Esophagus muscularis mucosa (tissue), 4 donors: ENCODE measurements at regions not wholly inside any gene's neighbourhood (a gene's known extent, or its start where the extent isn't known, plus 50 kb on each side); places are given as distances from the start of the nearest gene placed in this dataset.
"Not testable (repeated sequence)": the region's sequence is repeated elsewhere in the genome, so short reads cannot be mapped to it uniquely, and the experiment has no call there.

ENCODE experiments used
- DNase-seq: peaks from one replicate; pipeline ENCODE4 v3.0.0-alpha.2; 2017; ENCODE audit errors: extremely low spot score
- H3K27ac ChIP-seq, 4 donors: fragments of 200-600 bp; sonication (generic); replicated peaks in 1 of 4; 1 replicate in 3 of 4; 2 replicates in 1 of 4; pipeline ENCODE4 v1.5.1; 2016 to 2019; ENCODE audit warnings: mild to moderate bottlenecking in 1 of 4
- H3K27me3 ChIP-seq, 4 donors: fragments of 200-600 bp; sonication (generic); one replicate each; pipeline versions ENCODE4 v1.5.1 to v1.6.0; 2016 to 2019
- H3K36me3 ChIP-seq, 4 donors: fragments of 200-600 bp; sonication (generic); one replicate each; pipeline ENCODE4 v1.5.1; 2016 to 2019
- H3K4me1 ChIP-seq, 4 donors: fragments of 200-600 bp; sonication (generic); one replicate each; pipeline ENCODE4 v1.5.1; 2016 to 2019
- H3K4me3 ChIP-seq, 4 donors: fragments of 200-600 bp; sonication (generic); 1 replicate in 2 of 4; 2 replicates in 2 of 4; pipeline ENCODE4 v1.5.1; 2016 to 2019; ENCODE audit warnings: mild to moderate bottlenecking in 4 of 4, moderate library complexity in 1 of 4
- H3K9me3 ChIP-seq, 4 donors: fragments of 200-600 bp; sonication (generic); 1 replicate in 3 of 4; 2 replicates in 1 of 4; pipeline ENCODE4 v1.5.1; 2016 to 2019
- CTCF ChIP-seq, 3 experiments: fragments of 200-600 bp in 2 of 3; fragments of 450-650 bp in 1 of 3; sonication (generic) in 2 of 3; IDR thresholded peaks; one replicate each; pipeline ENCODE4 v1.5.1; 2017 to 2019; ENCODE audit warnings: antibody characterized with exemption in 3 of 3, mild to moderate bottlenecking in 2 of 3, moderate library complexity in 1 of 3
- EP300 ChIP-seq: sonication (generic); formaldehyde crosslinking; IDR thresholded peaks from one replicate; pipeline ENCODE4 v1.6.1; 2017; ENCODE audit warnings: antibody characterized with exemption
- POLR2A ChIP-seq: fragments of 450-650 bp; IDR thresholded peaks from one replicate; pipeline ENCODE4 v1.6.1; 2017; ENCODE audit warnings: antibody characterized with exemption, moderate library complexity, mild to moderate bottlenecking, low read depth
- POLR2AphosphoS5 ChIP-seq, 2 donors: sonication (generic); formaldehyde crosslinking; IDR thresholded peaks; one replicate each; pipeline ENCODE4 v1.6.1; 2017; ENCODE audit warnings: antibody characterized with exemption in 2 of 2
- WGBS: methylation state at CpG from one replicate; pipeline ENCODE4 v1.1.5; 2018; 5-methylcytosine and 5-hydroxymethylcytosine counted together
- intact Hi-C: fragments of 100-400 bp; cut with DNase I; formaldehyde crosslinking; loops from one replicate; pipeline ENCODE4 v1.15.1; 2023

DNA sequence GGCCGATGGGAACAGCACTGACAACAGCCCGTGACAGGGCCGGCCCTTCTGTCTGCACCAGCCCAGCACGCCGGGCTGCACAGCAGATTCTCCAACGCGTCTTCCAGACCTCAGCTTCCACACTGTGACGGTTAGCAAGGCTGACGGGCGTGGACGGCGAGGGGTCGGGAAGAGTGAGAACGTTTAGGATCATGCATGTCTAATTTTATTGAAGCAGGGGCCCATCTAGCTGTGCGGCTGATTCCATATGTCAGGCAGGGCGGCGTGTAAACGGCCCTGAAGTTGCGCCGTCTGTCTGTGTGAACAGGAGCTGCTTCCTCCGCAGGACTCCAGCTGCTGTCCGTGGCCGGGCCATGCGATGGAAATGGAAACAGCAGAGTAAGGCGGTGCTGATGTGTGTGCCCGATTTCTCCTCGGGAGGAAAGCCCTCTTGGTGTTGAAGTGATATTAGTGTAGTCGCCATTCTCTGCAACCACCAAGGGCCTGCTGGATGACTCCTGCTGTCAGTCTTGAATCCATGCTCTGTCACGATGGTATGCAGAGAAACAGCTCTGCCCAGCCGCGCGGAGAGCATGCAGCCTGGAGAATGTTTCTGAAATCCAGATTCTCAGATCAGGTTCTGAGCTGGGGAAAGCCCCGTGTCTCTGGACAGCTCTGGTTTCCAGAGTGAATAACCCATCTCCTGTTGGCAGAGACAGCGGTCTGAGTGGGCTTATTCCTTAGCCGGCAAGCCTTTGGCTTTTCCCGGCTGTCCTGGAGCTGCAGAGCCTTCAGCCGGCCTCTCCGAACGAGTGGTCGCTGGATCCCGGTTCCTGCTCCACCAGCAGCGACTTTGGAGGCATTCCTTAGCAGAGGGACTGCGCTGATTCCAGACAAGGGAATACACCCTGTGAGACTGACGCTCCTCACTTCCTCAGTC, 158.1 kb upstream of the UBE3A start:
- Histone ChIP-seq H3K9me3 (no peaks in the 10 kb centered on the region), H3K36me3 (no peaks in the 10 kb centered on the region), H3K27ac (peak overlapping the region in 1 of 4 donors; percentile 42), H3K4me3 (peak overlapping the region in 2 of 4 donors; percentile 6 to 12), H3K27me3 (no peaks in the 10 kb centered on the region), H3K4me1 (no peaks in the 10 kb centered on the region)
- intact Hi-C loops = no loop called here
- TF ChIP-seq CTCF (IDR thresholded peaks at IDR 0.05) (no peak), EP300 (no peak), POLR2A (no peak), POLR2AphosphoS5 (IDR thresholded peaks at IDR 0.05) (no peak)
- DNase-seq = no peak
- WGBS = 82% methylated on average over 33 of the region's 44 CpGs

GRCh38 chr15:25587616-25588340, 149.0 kb upstream of the UBE3A start:
- intact Hi-C loops = no loop called here
- peaks cover 0 to 9% (median 0%) of the 10 kb centered on the region in 4 donors for H3K4me1 ChIP-seq

DNA sequence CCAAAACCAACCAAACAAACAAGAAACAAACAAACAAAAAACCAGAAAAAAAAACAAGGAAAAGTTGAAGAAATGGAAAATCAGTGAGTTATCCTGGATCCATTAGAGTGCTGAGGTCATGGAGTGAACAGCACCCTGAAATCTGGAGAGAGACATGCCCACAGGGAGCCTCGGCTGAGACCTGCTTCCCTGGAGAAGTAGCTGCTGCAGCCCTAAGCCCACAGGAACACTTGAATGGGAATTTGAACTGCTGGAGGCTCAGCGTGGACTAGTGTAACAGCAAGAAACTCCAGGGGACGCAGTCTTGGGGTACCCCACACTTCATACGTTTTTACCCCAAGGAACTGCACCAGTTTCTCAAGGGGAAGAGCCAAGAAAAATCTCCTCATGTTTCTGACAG, 144.1 kb upstream of the UBE3A start:
- no peak overlapping the region for H3K27ac ChIP-seq
- peaks cover 0 to 6% (median 0%) of the 10 kb centered on the region in 4 donors for H3K9me3 ChIP-seq
- no peak for DNase-seq
- intact Hi-C loops = no loop called here
- 50% methylated on average over 3 of the region's 4 CpGs for WGBS
- H3K4me3 ChIP-seq = no peak overlapping the region
- H3K4me1 ChIP-seq = peaks cover 0 to 10% (median 0%) of the 10 kb centered on the region in 4 donors
- TF ChIP-seq POLR2AphosphoS5 (IDR thresholded peaks at IDR 0.05) (no peak), POLR2A (no peak), EP300 (no peak)
- no peaks in the 10 kb centered on the region for H3K36me3 ChIP-seq
- no peaks in the 10 kb centered on the region for H3K27me3 ChIP-seq

More at GRCh38 chr15:25587616-25588340, 149.0 kb upstream of the UBE3A start:
- WGBS = 84% methylated on average over 7 of the region's 7 CpGs
- Histone ChIP-seq H3K9me3 (peaks cover 0 to 6% (median 0%) of the 10 kb centered on the region in 4 donors), H3K27ac (no peak overlapping the region), H3K27me3 (no peaks in the 10 kb centered on the region), H3K4me3 (no peak overlapping the region), H3K36me3 (no peaks in the 10 kb centered on the region)
- DNase-seq = no peak
- no peak for TF ChIP-seq CTCF (IDR thresholded peaks at IDR 0.05)
- no peak for TF ChIP-seq EP300
- no peak for TF ChIP-seq POLR2AphosphoS5 (IDR thresholded peaks at IDR 0.05)
- TF ChIP-seq POLR2A = no peak

DNA sequence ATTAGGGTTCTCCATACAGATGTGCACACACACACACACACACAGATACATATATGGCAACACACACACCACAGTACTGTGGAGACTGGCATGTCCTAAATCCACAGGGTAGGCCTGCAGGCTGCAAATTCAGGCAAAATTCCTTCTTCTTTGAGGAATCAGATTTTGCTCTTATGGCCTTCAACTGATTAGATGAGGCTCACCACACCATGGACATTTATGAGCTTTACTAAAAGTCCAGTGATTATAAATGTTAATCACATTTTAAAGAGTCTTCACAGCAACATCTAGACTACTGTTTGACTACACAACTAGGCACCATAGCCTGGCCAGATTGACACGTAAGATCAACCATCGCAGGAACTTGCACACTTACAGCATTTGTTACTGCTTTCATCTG, 140.3 kb upstream of the UBE3A start:
- peaks cover 0 to 10% (median 0%) of the 10 kb centered on the region in 4 donors for H3K4me1 ChIP-seq
- H3K9me3 ChIP-seq = no peaks in the 10 kb centered on the region
- intact Hi-C loops = no loop called here
- no peak overlapping the region for H3K4me3 ChIP-seq
- DNase-seq = no peak
- no peaks in the 10 kb centered on the region for H3K27me3 ChIP-seq
- no peaks in the 10 kb centered on the region for H3K36me3 ChIP-seq
- TF ChIP-seq EP300 = no peak
- no peak for TF ChIP-seq POLR2A
- no peak overlapping the region for H3K27ac ChIP-seq
- WGBS = 97% methylated on average over 2 of the region's 2 CpGs

GRCh38 chr15:25572191-25572590, 133.4 kb upstream of the UBE3A start:
- no peaks in the 10 kb centered on the region for H3K9me3 ChIP-seq
- no peaks in the 10 kb centered on the region for H3K27me3 ChIP-seq
- no peak for DNase-seq
- no peak overlapping the region for H3K27ac ChIP-seq
- peaks cover 15 to 51% (median 36%) of the 10 kb centered on the region in 4 donors for H3K4me1 ChIP-seq
- intact Hi-C loops = no loop called here
- WGBS = 22% methylated on average over 4 of the region's 4 CpGs
- TF ChIP-seq POLR2A (no peak), EP300 (no peak)
- no peak overlapping the region for H3K4me3 ChIP-seq
- no peaks in the 10 kb centered on the region for H3K36me3 ChIP-seq

DNA sequence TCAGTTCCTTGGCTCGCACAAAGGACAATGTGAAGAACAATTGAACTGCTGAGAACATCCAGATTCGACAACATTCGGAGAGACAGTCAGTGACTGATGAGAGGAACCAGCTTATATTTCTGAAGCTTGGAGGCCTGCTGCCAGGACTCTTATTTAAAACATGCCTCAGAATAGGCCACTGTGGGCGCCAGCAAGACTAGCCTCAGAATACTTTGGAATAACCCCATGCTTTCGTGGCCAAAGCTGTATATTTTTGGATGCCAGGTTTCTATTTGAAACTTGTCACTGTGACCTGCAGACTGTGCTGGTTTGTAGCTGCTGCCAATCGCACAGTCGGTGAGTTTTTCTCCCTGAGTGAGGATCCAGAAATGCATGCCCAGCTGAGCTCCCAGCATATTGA, 129.9 kb upstream of the UBE3A start:
- H3K27ac ChIP-seq = peak overlapping the region; percentile 74 to 78 (median 78)
- DNase-seq = no peak
- no peaks in the 10 kb centered on the region for H3K9me3 ChIP-seq
- WGBS = 31% methylated on average over 7 of the region's 7 CpGs
- no peaks in the 10 kb centered on the region for H3K27me3 ChIP-seq
- TF ChIP-seq EP300 (no peak), POLR2A (no peak), CTCF (IDR thresholded peaks at IDR 0.05) (no peak), POLR2AphosphoS5 (IDR thresholded peaks at IDR 0.05) (peak; percentile 40 to 55)
- no peak overlapping the region for H3K4me3 ChIP-seq
- intact Hi-C loops = loop anchor here (10.0 kb wide), 1 partner anchor 96 kb away; no protein-coding TSS in a partner anchor
- peaks cover 21 to 61% (median 39%) of the 10 kb centered on the region in 4 donors for H3K4me1 ChIP-seq
- H3K36me3 ChIP-seq = no peaks in the 10 kb centered on the region

- not testable (repeated sequence) for H3K27ac ChIP-seq, DNase-seq, H3K36me3 ChIP-seq, H3K4me3 ChIP-seq, H3K27me3 ChIP-seq, H3K9me3 ChIP-seq
- 73% methylated on average over 6 of the region's 6 CpGs for WGBS
- peaks cover 21 to 57% (median 40%) of the 10 kb centered on the region in 4 donors for H3K4me1 ChIP-seq
- intact Hi-C loops = loop anchor here (10.0 kb wide), 1 partner anchor 98 kb away; no protein-coding TSS in a partner anchor
Observed at GRCh38 chr15:25566545-25566944, 127.7 kb upstream of the UBE3A start.
